Kidney tubule cell (primary cell): ENCODE measurements at regions not wholly inside any gene's neighbourhood (a gene's known extent, or its start where the extent isn't known, plus 50 kb on each side); places are given as distances from the start of the nearest gene placed in this dataset.
A peak's percentile ranks its signal among the peaks of the same experiment; 100 is the strongest.

ENCODE experiments used
- DNase-seq: peaks from one replicate; pipeline ENCODE4 v3.0.0-alpha.2; 2018; ENCODE audit warnings: low spot score

DNA sequence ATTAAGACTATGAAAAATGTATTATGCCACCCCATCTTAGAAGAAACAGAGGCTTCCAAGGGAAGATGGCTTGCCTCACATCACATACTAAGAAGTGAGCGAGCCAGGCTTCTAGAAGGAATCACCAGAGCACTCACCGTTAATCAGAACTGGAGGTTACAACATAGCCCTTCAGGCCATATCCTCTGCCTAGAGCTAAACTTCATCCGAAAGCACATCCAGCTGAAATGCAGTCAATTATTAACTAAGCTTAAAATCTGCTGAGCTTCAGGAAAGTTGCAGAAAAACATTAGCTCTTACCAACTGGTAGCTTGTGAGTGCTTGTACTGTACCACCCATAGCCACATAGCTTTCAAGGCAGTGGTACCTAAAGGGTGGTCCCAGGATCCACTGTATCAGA, 483.2 kb downstream of the TBL1XR1 start:
- peak; percentile 6 for DNase-seq

DNA sequence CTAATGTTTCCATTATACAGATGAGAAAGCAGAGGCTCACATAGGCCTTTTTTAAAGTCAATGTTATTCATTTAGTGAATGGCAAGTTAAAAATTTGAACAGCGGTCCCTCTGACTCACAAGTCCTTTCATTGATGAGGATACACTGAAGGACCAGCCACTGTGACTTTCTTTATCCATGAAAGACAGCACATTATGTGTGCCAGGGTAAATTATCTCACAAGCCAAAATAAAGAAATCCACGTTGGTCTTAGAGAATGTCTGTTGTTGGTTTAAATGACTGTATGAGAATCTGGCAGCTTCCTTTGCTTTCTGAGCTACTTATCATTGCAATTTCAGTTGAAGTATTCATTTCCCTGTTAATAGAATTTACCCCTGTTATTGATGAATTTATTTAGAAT, 485.1 kb downstream of the TBL1XR1 start:
- DNase-seq: no peak

DNA sequence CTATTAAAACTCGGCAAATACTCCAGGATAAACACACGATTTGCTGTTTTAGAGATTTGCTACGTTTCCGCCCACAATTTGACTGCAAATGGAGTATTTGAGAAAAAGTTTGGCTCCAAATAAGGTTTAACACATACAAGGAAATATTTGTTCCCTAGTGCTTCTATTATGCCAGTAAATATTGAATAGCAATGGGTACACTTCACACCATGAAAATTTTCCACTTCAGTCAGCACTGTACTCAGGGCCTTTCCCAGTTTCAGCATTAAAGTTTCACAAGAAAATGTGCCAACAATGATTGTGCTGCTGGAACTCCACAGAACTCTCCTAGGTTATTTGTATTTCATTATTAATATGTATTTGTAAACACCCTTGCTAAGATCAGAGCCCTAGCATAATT, 498.0 kb downstream of the TBL1XR1 start:
- DNase-seq: no peak

DNA sequence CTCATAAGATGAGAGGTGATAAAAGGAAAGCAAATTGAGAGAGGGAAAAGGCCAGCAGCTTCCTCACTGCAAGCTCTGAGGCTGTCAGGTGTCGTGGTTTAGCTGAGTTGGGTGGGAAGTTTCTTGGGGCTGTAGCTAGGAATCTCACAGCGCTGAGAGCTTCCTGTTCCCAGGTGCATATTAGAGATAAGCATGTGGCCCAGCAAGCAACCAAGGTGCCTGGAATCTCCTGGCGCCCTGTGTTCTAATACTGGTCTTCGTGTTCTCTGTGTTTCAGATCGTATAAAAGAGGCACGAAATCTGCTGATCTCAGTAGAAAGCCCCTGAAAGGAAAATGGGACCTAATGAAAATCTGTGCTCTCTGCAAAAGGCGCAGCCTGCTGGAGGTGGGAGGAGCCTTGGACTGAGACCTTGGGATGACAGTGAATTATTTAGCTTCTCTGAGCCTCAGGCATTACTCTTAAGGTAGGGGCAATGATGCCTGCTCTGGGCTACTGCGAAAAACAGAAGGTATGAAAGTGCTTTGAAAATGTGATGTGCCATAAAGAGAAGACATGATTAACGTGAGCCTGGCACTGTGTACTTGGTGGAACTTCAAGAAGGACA, 499.9 kb downstream of the TBL1XR1 start:
- DNase-seq: no peak

DNA sequence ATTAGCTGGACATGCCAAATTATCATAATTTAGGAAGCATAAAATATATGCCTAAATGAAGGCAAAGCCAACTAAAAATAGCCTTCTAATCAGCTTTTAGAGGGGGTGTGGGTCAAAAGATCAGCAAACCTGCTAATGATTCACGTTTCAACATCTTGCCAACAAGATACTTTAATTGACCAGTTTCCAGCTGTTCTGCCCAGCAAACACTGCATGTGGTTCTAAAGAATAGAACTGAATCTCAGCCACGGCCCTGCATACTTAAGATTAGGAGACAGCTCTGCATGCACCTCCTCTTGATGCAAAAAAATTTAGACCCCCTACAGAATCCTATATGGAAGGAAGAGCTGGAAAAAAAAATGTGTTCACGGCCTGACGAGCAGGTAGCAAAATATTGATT, 500.5 kb downstream of the TBL1XR1 start:
- DNase-seq: no peak

DNA sequence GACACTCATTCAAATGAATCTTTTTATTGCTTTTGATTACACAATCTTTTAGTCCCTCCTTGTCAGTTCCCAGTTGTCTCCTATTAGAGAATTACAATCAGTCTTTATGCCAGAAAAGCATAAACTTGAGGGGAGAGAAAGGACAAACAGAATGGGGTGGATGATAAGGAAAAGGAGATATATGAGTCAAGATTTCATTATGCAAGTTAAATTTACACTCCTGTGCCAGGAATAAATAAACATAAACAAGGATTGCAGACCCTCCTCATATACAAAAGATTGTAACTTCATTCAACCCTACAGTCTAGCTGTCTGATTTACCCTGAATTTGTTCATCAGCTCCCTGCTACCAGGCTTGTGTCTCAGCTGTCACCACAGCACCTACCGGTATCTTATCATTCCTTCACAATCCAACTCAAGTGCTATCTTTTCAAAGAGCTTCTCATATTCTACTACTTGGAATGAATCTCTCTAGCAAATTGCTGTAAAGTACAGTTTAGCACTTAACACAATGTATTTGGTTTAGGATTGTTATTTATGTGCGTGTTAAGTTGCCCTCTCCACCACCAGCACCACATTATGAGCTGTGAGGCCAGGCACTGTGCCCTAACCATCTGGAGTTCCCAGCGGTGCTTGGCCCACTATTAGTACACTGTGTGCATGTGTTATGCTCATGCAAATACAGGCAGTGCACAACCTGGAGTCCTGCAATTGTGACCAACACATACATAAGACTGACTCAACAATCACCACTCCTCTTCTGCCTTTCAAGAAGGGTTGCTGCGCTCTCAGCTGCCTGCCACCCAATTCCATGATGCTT, 504.1 kb downstream of the TBL1XR1 start:
- DNase-seq: no peak

DNA sequence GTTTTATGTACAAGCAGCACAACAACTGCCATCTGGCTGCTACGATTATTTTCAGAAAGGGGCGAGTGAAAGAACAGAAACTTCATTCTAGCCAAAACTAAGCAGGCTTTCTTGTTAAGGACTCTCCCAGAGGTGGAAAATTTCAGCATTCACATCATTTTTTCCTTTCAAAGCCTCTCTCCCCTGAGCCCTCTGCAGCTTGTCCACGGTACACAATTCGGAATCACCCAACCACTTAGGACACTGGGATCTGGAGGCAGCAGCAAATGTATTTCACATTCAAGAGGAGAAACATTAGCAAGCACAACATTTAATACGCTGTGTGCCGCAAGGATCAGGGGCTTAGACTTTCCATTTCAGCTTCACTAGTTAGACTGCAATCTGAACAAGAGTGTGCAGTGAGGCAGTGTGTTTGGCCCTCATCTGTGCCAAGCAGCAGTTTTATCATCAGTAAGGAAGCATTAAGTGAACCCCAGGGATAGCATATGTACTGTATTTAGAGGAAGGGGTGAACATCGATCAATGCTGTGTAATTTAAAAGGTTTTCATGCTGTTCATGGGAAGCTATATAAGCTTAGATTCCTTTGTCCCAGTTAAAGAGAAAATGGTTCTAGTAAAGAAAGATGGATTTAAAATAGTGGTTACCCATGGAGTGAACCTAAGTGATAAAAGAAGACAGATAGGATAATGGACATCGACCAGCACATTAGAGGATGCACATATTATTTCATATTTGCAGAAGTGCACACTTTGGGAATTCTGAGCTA, 504.9 kb downstream of the TBL1XR1 start:
- no peak for DNase-seq

DNA sequence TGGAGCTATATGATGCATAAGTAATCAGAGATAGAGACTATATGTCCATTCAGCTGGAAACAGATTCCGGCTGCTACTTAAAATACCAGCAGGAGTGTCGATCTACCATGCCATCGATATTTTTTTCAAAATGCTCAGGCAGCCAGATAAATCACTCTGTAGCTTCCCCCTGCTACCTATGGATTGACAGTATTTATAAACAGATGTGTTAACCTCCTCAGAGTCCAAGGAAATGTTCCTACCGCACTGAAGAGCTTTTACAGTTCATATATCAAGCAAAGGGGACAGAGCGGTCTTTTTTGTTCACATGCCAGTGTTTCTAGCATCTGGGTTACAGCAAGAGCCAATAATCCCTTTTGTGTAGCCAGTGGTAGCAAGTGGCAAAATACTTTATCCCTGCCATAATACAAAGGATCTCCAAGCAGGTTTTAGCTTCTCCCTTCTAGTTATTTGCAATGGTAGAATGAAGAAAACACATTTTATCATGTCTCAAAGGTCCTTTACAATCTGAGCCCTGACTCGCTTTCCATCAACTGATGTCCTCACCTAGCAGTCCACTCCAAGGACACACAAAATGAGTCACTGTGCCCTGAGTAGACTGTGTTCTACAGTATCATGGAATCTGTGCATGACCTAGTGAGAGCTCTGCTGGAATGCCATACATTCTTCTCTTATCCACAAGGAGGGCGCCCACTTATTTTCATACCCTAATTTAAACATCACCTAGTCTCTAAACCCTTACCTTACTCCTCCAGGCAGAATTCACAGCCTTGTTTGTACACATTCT, 507.0 kb downstream of the TBL1XR1 start:
- DNase-seq: no peak

DNA sequence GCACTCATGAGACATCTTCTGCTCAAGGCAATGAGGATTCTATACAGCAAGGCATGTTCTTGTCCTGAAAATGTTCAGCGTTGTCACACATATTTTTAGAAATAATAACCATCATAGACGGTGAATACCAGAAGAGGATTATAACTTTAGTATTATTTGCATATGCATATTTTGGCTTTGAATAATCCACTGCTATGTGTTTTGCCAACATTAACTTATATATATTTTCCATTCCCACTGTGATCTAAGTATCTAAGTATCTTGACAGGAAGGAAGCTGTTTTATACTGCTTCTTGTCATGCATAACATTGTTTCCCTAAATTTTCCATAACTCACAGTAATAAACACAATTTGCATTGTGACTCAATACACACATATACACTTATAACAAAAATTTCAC, 509.5 kb downstream of the TBL1XR1 start:
- no peak for DNase-seq

DNA sequence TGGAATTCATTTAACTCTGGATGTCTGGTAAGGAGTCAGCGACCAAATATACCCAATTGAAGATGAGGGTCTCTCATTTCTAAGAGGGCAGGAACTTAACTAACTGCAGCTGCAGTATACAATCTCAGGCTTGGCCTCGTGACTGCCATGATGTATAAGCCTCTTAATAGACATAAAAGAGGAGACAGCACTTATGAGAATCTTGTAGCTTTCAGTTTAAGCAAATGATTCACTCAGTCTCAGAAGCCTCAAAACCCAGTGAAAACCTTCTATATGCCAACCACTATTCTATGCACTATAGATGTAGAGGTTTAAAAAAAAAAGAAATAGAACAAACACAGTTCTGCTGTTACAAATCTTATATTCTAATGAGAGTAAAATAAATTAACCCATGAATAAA, 513.9 kb downstream of the TBL1XR1 start:
- DNase-seq: no peak

DNA sequence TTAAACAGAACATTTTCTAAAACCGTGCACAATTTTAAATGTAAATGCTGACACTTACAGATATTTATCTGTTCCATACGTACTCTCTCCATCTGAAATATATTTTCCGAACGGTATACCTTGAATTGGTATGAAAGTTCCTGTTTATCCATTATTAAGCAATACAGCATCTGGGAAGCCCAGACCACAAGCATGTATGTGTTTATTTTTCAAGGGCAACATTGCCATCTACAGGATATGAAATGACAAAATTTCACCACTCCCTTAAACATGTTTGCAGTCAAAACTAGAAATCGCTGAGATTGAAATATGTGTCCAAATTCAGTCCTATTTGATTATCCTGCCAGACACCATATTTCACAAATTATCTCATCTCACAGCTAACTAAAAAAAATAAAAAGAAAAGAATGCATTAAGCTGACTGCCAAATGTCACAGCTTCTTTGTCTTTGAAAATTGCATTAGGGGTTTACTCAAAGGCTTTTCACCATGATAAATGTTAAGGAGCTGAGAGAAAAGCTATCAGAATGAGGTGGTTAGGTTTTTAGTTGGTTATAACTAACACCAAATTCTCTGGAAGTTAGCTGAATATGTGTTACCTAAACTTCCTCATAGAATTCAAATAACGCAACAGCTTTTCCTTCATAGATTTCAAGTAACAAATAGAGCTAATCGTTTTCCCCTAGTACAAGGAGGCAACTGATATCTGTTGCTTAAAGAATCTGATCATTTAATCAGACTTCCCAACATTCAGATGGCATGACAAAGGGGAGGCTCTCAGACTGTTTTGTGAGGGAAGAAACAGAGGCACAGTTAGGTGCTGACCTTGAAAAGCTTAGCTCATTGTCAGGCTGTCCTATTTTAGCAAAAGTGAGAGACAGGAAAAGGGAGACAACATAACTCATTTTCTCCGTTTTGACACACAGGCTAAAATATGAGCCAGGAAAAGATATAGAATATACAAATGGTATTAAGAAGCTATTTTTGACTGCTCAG, 533.1 kb downstream of the TBL1XR1 start:
- peak; percentile 39 for DNase-seq

DNA sequence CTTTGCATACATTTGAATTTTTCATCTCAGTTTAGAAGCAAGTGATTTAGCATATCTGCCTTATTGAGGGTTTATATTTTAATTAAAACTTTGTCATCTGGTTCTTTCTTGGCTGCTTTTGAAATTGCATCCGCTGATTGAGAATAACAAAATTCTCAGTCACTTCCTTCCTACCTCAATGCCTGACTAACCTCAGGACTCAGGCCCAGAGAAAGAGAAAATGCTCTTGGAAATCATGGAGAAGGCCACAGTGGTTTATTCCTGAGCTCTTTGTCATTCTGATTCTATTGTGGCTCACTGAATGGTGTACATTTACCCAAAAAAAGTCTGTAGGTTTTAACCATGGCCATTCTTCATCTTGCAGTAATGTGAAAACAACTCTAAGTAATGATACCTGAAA, 533.9 kb downstream of the TBL1XR1 start:
- DNase-seq: peak; percentile 17

DNA sequence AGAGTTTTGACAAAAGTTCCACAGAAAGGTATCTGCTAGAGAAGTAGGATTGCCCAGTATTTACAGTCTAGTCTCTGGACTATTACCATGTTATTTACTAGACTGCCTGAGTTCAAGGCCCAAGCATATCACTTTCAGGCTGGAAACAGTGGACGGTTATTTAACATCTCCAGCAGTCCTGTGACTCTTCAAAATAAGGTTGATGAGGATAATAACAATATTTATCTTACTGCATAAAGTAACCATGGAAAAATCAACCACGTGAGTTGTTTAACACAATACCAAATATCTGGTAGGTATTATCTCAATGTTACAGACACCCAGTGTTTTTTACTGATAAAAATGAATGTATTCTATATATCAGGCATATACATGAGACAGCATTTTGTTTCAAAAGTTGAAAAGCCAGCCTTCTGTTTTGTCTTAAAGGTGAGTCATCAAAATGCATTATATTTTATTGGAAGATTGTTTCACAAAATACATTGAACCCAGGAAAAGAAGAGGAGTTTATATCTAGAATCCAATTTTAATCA, 535.8 kb downstream of the TBL1XR1 start:
- no peak for DNase-seq

DNA sequence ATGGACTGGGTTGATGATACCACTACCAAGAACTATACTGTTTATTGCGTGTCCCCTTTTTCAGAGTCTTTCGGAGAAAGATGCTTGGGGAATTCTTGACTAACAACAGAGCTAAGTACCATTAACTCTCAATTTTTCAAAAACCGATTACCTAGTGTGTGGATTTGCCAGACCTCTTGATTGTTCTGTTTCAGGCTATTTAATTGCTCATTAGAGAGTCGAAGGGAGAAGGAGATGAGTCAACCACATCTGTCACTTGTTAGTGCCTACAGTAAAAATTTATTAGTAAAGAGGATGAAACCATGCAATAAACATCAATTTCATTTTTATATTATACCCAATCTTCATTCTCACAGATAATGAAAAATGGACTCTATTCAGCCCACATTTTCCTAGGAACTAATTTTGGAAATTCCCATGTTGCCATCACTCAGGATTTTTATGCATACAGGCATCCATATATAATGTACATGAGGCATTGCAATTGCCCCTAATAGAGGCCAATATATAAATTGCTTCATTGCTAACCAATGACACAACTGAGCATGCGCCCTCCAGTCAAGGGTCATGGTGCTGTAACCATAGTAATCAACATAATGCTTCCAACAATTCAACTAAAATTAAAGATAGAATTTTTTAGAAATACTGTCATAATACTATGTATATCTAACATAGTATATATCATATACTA, 541.7 kb downstream of the TBL1XR1 start:
- DNase-seq: no peak

DNA sequence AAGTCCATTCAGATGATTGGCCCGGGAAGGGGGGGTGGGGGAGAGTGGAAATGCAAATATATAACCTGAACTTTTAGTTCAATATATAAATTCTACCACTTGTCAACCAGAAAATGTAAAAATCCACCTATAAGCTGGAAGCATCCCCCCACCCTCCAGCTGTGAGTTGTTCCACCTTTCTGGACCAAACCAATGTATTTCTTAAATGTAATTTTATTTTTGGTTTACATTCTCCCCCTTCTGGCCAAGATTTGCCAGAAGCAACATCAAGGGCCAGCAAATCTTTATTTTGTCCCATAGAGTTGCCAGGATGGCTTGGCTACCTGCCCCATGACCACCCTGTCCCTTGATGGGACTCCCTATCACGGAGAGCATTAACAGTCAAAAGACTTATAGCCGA, 545.7 kb downstream of the TBL1XR1 start:
- no peak for DNase-seq

DNA sequence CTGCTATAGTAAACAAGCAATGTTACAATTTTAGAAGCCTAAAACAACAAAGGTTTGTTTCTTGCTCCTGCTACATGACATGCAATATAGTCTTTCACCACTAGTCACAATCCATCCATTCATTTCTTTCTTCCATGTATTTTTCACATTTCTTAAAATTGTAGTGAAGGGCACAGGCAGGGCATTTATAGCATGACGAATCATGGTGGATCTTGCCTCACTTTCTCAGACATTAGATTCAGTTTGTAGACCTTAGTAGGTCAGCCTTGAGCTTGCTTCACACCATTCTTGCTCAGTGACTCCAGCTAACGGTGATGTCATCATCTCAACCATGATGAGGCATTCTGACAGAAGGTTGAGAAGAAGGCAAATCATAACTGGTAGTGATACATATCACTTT, 546.8 kb downstream of the TBL1XR1 start:
- peak; percentile 36 for DNase-seq

DNA sequence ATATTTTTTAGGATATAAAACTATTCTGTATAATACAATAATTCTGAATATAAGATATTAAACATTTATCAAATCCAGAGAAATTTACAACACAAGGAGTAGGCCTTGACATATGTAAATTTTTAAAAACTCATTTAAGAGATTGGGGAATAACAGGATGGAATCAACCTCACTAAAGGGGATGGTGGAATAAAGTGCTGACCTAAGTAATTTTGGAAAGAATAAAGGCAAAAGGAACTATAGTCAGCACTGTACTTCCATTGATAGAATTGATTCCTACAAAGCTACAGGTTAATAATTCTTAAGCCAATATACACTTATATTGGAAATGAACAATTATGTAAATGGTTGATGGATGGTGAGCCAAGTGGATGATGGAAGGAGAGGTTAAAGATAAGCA, 549.3 kb downstream of the TBL1XR1 start:
- no peak for DNase-seq

DNA sequence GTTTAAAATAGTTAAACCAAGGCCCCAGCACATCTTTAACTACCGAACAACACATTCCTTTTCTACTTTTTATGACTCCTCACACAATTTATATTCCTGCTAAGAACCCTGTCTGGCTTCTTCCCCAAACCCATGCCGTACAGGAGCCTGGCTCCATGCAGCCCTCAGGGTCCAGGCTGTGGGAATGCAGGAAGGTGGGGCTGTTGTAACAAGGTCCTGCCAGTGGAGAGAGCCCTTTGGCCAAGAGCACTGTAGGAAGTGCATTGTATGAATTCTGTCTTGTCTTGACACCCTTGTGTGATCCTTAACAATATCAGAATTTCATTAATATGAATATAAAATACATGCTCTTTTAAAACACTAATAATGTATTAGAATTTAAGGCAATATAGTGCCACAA, 563.8 kb downstream of the TBL1XR1 start:
- DNase-seq: no peak

DNA sequence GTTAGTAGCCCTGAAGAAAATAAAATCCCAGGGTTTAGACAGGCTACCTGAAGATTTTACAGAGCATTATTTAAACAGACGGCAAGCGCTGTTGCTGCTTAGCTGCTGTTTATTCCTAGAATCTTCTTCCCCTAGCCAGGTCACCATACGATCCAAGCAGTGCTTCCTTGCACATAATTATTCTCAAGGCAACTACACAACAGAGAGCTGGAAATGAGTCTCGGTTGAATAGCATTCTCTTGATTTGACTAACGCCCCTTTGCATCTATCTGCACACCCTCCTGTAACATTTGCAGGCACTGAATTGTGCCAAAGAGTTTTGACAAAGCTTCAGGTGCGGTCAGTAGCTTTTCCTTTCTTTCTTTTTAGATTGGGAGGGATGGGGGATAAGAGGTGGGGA, 564.4 kb downstream of the TBL1XR1 start:
- DNase-seq: no peak

DNA sequence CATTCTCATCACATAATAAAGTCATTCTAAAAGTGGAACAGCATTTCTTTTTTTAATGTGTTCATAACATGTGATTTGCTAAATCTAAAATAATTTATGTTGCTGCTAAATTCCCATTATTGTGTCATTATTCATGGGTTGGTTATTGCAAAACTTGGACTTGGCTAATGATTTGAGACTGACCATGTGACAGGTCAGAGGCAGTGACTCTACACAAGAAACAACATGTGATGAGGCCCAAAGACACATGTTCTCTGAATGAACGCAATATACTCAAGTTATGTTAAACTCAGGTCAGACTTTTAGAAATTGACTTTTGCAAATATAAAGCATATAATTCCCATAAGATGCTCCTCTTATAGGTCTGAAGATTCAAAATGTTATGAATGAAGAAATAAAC, 566.1 kb downstream of the TBL1XR1 start:
- no peak for DNase-seq
